Parathyroid adenoma (tissue), 2 donors: ENCODE measurements at regions not wholly inside any gene's neighbourhood (a gene's known extent, or its start where the extent isn't known, plus 50 kb on each side); places are given as distances from the start of the nearest gene placed in this dataset.

Source experiments
- H2AFZ ChIP-seq: fragments of 300-600 bp; sonication (generic); one replicate; pipeline ENCODE4 v1.7.0; 2017; ENCODE audit warnings: antibody characterized with exemption, mild to moderate bottlenecking
- H3K27ac ChIP-seq: fragments of 300-600 bp; sonication (generic); one replicate; pipeline ENCODE4 v1.7.0; 2017
- H3K27me3 ChIP-seq: fragments of 300-600 bp; sonication (generic); one replicate; pipeline ENCODE4 v1.7.0; 2017; ENCODE audit warnings: low read length; ENCODE audit not compliant: control insufficient read depth, insufficient read depth
- H3K36me3 ChIP-seq: fragments of 300-600 bp; sonication (generic); one replicate; pipeline ENCODE4 v1.7.0; 2017; ENCODE audit warnings: low read length; ENCODE audit not compliant: control insufficient read depth, insufficient read depth
- H3K4me1 ChIP-seq: fragments of 300-600 bp; sonication (generic); one replicate; pipeline ENCODE4 v1.7.0; 2017; ENCODE audit warnings: control low read depth
- H3K4me2 ChIP-seq: fragments of 300-600 bp; sonication (generic); one replicate; pipeline ENCODE4 v1.7.0; 2017; ENCODE audit warnings: low read length
- H3K4me3 ChIP-seq: fragments of 300-600 bp; sonication (generic); one replicate; pipeline ENCODE4 v1.7.0; 2017; ENCODE audit warnings: low read depth, low read length
- H3K79me2 ChIP-seq: fragments of 300-600 bp; sonication (generic); one replicate; pipeline ENCODE4 v1.7.0; 2017; ENCODE audit warnings: control low read depth
- H3K9ac ChIP-seq: fragments of 300-600 bp; sonication (generic); one replicate; pipeline ENCODE4 v1.7.0; 2017; ENCODE audit warnings: mild to moderate bottlenecking
- H3K9me3 ChIP-seq: fragments of 300-600 bp; sonication (generic); one replicate; pipeline ENCODE4 v1.7.0; 2017; ENCODE audit warnings: low read length; ENCODE audit not compliant: control insufficient read depth
- TF ChIP-seq, protein P1 (sequence below): fragments of 300-600 bp; sonication (generic); IDR thresholded peaks from one replicate; pipeline ENCODE4 v1.7.0; 2017; ENCODE audit warnings: antibody characterized with exemption, mild to moderate bottlenecking
- donor health status: primary hyperparathyroidism.

DNA sequence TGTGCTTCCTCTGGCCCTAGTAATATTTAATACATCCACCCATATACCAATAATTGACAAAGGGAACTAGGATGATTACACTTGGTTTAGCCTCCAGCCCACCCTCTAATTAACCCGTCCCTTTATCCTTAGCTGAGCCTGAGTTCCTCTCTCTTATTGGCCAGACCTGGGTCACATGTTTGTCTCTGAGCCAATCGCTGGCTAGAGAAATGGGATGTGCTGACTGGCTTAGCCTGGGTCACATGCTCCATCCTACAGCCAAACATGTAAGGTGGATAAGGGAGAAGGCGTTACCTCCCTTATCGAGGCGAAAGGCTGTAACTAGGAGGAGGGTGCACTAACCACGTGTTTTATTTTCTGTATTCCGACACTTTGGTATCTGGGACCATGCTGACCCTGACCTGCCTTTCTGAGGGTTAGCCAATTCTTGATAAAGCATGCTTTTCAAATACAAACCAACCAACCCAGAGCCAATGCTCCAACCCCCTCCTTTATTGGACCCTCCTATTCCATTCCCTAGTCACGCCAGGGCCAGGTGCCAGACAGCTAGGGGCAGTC, 262.7 kb downstream of the PREX1 start:
- H3K4me2 ChIP-seq: no peak overlapping the region
- peaks cover 4% of the 10 kb centered on the region for H3K4me1 ChIP-seq

DNA sequence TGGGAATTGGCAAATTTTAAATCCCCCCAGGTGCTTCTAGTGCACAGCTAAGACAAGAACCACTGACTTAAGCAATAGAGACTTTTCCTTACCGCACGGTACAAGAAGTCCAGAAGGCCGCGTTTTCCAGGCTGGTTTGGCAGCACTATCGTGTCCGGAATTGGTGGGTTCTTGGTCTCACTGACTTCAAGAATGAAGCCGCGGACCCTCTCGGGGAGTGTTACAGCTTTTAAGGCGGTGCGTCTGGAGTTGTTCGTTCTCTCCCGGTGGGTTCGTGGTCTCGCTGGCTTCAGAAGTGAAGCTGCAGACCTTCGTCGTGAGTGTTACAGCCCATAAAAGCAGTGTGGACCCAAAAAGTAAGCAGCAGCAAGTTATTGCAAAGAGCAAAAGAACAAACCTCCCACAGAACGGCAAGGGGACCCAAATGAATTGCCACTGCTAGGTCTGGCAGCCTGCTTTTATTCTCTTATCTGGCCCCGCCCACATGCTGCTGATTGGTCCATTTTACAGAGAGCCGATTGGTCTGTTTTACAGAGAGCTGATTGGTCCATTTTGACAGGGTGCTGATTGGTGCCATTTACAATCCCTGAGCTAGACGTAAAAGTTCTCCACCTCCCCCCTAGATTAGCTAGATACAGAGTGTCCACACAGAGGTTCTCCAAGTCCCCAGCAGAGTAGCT, 264.5 kb downstream of the PREX1 start:
- no peaks in the 10 kb centered on the region for H3K9me3 ChIP-seq
- no peaks in the 10 kb centered on the region for H3K79me2 ChIP-seq
- H3K4me1 ChIP-seq: peaks cover 4% of the 10 kb centered on the region
- no peak overlapping the region for H3K9ac ChIP-seq
- H2AFZ ChIP-seq: no peak overlapping the region
- no peaks in the 10 kb centered on the region for H3K36me3 ChIP-seq
- H3K27me3 ChIP-seq: no peaks in the 10 kb centered on the region
- no peak overlapping the region for H3K4me3 ChIP-seq
- no peak overlapping the region for H3K4me2 ChIP-seq
- TF ChIP-seq, protein P1, sequence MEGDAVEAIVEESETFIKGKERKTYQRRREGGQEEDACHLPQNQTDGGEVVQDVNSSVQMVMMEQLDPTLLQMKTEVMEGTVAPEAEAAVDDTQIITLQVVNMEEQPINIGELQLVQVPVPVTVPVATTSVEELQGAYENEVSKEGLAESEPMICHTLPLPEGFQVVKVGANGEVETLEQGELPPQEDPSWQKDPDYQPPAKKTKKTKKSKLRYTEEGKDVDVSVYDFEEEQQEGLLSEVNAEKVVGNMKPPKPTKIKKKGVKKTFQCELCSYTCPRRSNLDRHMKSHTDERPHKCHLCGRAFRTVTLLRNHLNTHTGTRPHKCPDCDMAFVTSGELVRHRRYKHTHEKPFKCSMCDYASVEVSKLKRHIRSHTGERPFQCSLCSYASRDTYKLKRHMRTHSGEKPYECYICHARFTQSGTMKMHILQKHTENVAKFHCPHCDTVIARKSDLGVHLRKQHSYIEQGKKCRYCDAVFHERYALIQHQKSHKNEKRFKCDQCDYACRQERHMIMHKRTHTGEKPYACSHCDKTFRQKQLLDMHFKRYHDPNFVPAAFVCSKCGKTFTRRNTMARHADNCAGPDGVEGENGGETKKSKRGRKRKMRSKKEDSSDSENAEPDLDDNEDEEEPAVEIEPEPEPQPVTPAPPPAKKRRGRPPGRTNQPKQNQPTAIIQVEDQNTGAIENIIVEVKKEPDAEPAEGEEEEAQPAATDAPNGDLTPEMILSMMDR: no peak
- no peak overlapping the region for H3K27ac ChIP-seq

More for the DNA sequence above, 262.7 kb downstream of the PREX1 start:
- TF ChIP-seq, protein P1: no peak
- Histone ChIP-seq H3K9me3 (no peaks in the 10 kb centered on the region), H3K27me3 (no peaks in the 10 kb centered on the region), H3K9ac (no peak overlapping the region), H2AFZ (no peak overlapping the region), H3K4me3 (no peak overlapping the region), H3K79me2 (no peaks in the 10 kb centered on the region), H3K36me3 (no peaks in the 10 kb centered on the region), H3K27ac (no peak overlapping the region)

DNA sequence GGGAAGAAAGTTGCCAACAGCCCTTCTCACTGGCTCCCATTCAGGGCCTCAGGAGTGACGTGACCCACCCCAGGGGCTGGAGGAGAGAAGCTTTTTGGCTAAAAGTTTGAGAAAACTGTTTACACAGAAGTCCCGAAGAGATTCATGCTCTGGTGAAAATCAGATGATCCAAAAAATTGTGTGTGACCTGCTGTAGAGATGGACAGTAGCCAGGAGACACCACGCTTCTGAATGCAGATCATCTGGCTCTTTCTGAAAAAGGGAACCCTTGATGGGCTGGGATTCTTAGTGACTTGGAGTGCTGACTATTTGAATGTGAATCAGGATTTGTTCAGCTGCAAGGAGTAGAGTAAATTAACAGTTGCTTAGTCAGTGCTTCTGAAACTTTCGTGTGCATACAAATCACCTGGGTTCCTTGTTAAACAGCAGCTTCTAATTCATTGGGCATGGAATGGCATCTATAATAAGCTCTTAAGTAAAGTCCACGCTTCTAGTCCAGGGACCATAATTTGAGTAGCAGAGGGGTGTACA, 265.1 kb downstream of the PREX1 start:
- Histone ChIP-seq H3K4me3 (no peak overlapping the region), H3K27me3 (no peaks in the 10 kb centered on the region), H3K9ac (no peak overlapping the region), H3K36me3 (no peaks in the 10 kb centered on the region), H3K27ac (no peak overlapping the region), H3K4me1 (peaks cover 4% of the 10 kb centered on the region), H2AFZ (no peak overlapping the region), H3K9me3 (no peaks in the 10 kb centered on the region), H3K4me2 (no peak overlapping the region), H3K79me2 (no peaks in the 10 kb centered on the region)
- TF ChIP-seq, protein P1: no peak

DNA sequence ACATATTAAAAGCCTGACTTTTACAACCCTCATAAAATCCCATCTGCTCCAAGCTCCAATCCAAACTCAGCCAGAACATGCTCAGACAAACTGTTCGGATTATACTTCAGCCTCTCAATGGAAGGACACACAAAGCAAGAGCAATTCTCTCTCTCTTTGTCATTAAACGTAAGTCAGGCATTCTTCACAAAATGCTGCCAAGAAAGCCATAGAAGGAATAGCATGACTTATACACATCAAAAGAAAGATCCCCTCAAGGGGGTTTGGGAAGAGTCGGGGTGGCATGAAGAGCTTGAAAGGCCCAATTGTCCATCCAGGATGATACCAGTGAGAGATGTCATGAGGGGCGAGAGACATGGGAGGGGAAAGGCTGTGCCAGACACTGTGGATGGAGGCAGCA, 268.9 kb downstream of the PREX1 start:
- Histone ChIP-seq H3K4me1 (peaks cover 4% of the 10 kb centered on the region), H3K9ac (no peak overlapping the region), H3K4me3 (no peak overlapping the region), H3K27ac (no peak overlapping the region), H2AFZ (no peak overlapping the region), H3K4me2 (no peak overlapping the region), H3K36me3 (no peaks in the 10 kb centered on the region), H3K27me3 (no peaks in the 10 kb centered on the region), H3K9me3 (no peaks in the 10 kb centered on the region), H3K79me2 (no peaks in the 10 kb centered on the region)
- TF ChIP-seq, protein P1: no peak
